H9 (cell line): ENCODE measurements at regions not wholly inside any gene's neighbourhood (a gene's known extent, or its start where the extent isn't known, plus 50 kb on each side); places are given as distances from the start of the nearest gene placed in this dataset.

Source experiments
- DNase-seq: peaks from one replicate; pipeline ENCODE4 v3.0.0-alpha.2; 2017
- H2AFZ ChIP-seq: one replicate; pipeline ENCODE4 v1.6.1; 2013; ENCODE audit warnings: mild to moderate bottlenecking, low read length, control low read depth, moderate library complexity
- H2AK5ac ChIP-seq: 2 replicates; pipeline ENCODE4 v1.6.1; 2013; ENCODE audit warnings: low read length, control low read depth, mixed read lengths; ENCODE audit not compliant: insufficient read length
- H2BK120ac ChIP-seq: one replicate; pipeline ENCODE4 v1.6.1; 2013; ENCODE audit warnings: low read depth, mild to moderate bottlenecking, low read length, control low read depth, inconsistent platforms; ENCODE audit not compliant: poor library complexity, severe bottlenecking
- H2BK12ac ChIP-seq: 2 replicates; pipeline ENCODE4 v1.6.1; 2013; ENCODE audit warnings: low read length, control low read depth, mixed read lengths, low read depth; ENCODE audit not compliant: insufficient read length
- H2BK15ac ChIP-seq: 2 replicates; pipeline ENCODE4 v1.6.1; 2013; ENCODE audit warnings: low read depth, low read length, control low read depth
- H2BK20ac ChIP-seq: one replicate; pipeline ENCODE4 v1.6.1; 2013; ENCODE audit warnings: low read depth, mild to moderate bottlenecking, low read length, control low read depth, inconsistent platforms; ENCODE audit not compliant: poor library complexity, severe bottlenecking
- H2BK5ac ChIP-seq: 2 replicates; pipeline ENCODE4 v1.6.1; 2013; ENCODE audit warnings: low read length, control low read depth, mixed read lengths; ENCODE audit not compliant: insufficient read length
- H3K14ac ChIP-seq: 2 replicates; pipeline ENCODE4 v1.6.1; 2013; ENCODE audit warnings: low read length, control low read depth; ENCODE audit not compliant: insufficient read depth
- H3K18ac ChIP-seq: 2 replicates; pipeline ENCODE4 v1.6.1; 2013; ENCODE audit warnings: low read depth, mild to moderate bottlenecking, mixed read lengths, low read length, control low read depth; ENCODE audit not compliant: insufficient read length
- H3K23ac ChIP-seq: 2 replicates; pipeline ENCODE4 v1.6.1; 2013; ENCODE audit warnings: low read length, control low read depth, mixed read lengths, low read depth; ENCODE audit not compliant: insufficient read length
- H3K23me2 ChIP-seq: 2 replicates; pipeline ENCODE4 v1.6.1; 2013; ENCODE audit warnings: low read depth, mild to moderate bottlenecking, mixed read lengths, low read length, control low read depth; ENCODE audit not compliant: insufficient read length, poor library complexity, severe bottlenecking
- H3K27ac ChIP-seq: 2 replicates; pipeline ENCODE4 v1.5.1; 2013; ENCODE audit warnings: low read length, control low read depth, mixed read lengths, low read depth; ENCODE audit not compliant: insufficient read length
- H3K27me3 ChIP-seq: 2 replicates; pipeline ENCODE4 v1.6.1; 2013; ENCODE audit warnings: low read length, control low read depth, inconsistent platforms; ENCODE audit not compliant: insufficient read depth
- H3K4ac ChIP-seq: 2 replicates; pipeline ENCODE4 v1.6.1; 2013; ENCODE audit warnings: low read depth, mild to moderate bottlenecking, control low read depth, inconsistent platforms, low read length, moderate library complexity
- H3K4me1 ChIP-seq: 2 replicates; pipeline ENCODE4 v1.6.1; 2013; ENCODE audit warnings: low read length, control low read depth, inconsistent platforms; ENCODE audit not compliant: insufficient read depth
- H3K4me2 ChIP-seq: 2 replicates; pipeline ENCODE4 v1.6.1; 2013; ENCODE audit warnings: low read length, control low read depth, mixed read lengths; ENCODE audit not compliant: insufficient read length, insufficient read depth
- H3K56ac ChIP-seq: 2 replicates; pipeline ENCODE4 v1.6.1; 2013; ENCODE audit warnings: low read depth, mild to moderate bottlenecking, mixed read lengths, low read length, control low read depth; ENCODE audit not compliant: insufficient read length
- H3K79me1 ChIP-seq: 2 replicates; pipeline ENCODE4 v1.6.1; 2013; ENCODE audit warnings: low read depth, mild to moderate bottlenecking, moderate library complexity, low read length, control low read depth, inconsistent platforms; ENCODE audit not compliant: insufficient read depth, poor library complexity, severe bottlenecking
- H3K79me2 ChIP-seq: 2 replicates; pipeline ENCODE4 v1.6.1; 2013; ENCODE audit warnings: low read length, control low read depth, inconsistent platforms; ENCODE audit not compliant: insufficient read depth
- H3K9ac ChIP-seq: 2 replicates; pipeline ENCODE4 v1.6.1; 2013; ENCODE audit warnings: low read length, control low read depth, mixed read lengths; ENCODE audit not compliant: insufficient read length; ENCODE audit errors: extremely low read depth
- H3K9me3 ChIP-seq: one replicate; pipeline ENCODE4 v1.6.1; 2013; ENCODE audit warnings: low read depth, low read length, inconsistent platforms; ENCODE audit not compliant: control insufficient read depth
- H3T11ph ChIP-seq: one replicate; pipeline ENCODE4 v1.6.1; 2013; ENCODE audit warnings: mild to moderate bottlenecking, low read length, control low read depth, inconsistent platforms
- H4K20me1 ChIP-seq: one replicate; pipeline ENCODE4 v1.6.1; 2013; ENCODE audit not compliant: control insufficient read depth, insufficient read length, insufficient read depth
- H4K5ac ChIP-seq: 2 replicates; pipeline ENCODE4 v1.6.1; 2013; ENCODE audit warnings: low read depth, mild to moderate bottlenecking, mixed read lengths, low read length, control low read depth; ENCODE audit not compliant: insufficient read length
- H4K8ac ChIP-seq: replicated peaks from 2 replicates; pipeline ENCODE4 v1.6.1; 2013; ENCODE audit warnings: low read length, control low read depth, mixed read lengths, low read depth; ENCODE audit not compliant: insufficient read length
- H4K91ac ChIP-seq: 2 replicates; pipeline ENCODE4 v1.6.1; 2013; ENCODE audit warnings: low read depth, mild to moderate bottlenecking, moderate library complexity, mixed read lengths, low read length, control low read depth; ENCODE audit not compliant: insufficient read length
- H3K27ac Mint-ChIP-seq, 3 experiments: 2 replicates in 2 of 3; 3 replicates in 1 of 3; pipeline ENCODE4 v1.8.0; 2020 to 2021; ENCODE audit warnings: mixed read lengths in 3 of 3, mild to moderate bottlenecking in 1 of 3, moderate library complexity in 1 of 3
- H3K27me3 Mint-ChIP-seq: 2 replicates; pipeline ENCODE4 v1.8.0; 2021; ENCODE audit warnings: low read depth, mild to moderate bottlenecking, moderate library complexity, mixed read lengths
- H3K36me3 Mint-ChIP-seq, 3 experiments: 2 replicates in 2 of 3; 3 replicates in 1 of 3; pipeline ENCODE4 v1.8.0; 2020 to 2021; ENCODE audit warnings: low read depth in 3 of 3, mixed read lengths in 3 of 3; ENCODE audit not compliant: insufficient read depth in 1 of 3
- H3K4me1 Mint-ChIP-seq, 2 experiments: 2 replicates each; pipeline ENCODE4 v1.8.0; 2020; ENCODE audit warnings: mixed read lengths in 2 of 2
- H3K4me3 Mint-ChIP-seq, 2 experiments: 2 replicates in 1 of 2; 3 replicates in 1 of 2; pipeline ENCODE4 v1.8.0; 2020 to 2021; ENCODE audit warnings: mild to moderate bottlenecking in 2 of 2, mixed read lengths in 2 of 2, moderate library complexity in 1 of 2
- H3K9me3 Mint-ChIP-seq, 2 experiments: 2 replicates in 1 of 2; 3 replicates in 1 of 2; pipeline ENCODE4 v1.8.0; 2020; ENCODE audit warnings: mild to moderate bottlenecking in 2 of 2, mixed read lengths in 2 of 2, moderate library complexity in 1 of 2
- WGBS: extraction: QIAGEN DNeasy Blood & Tissue Kit; methylation state at CpG from one replicate; pipeline ENCODE4 v1.1.7; 2013; ENCODE audit warnings: missing lambda C conversion rate, low lambda C conversion rate, mixed read lengths; ENCODE audit not compliant: insufficient read length; ENCODE audit errors: extremely low coverage; 5-methylcytosine and 5-hydroxymethylcytosine counted together
- TF ChIP-seq, protein P1 (sequence below): fragments of 200-600 bp; sonication (generic); conservative IDR thresholded peaks from 3 replicates; pipeline ENCODE4 v1.8.0; 2021; ENCODE audit warnings: antibody characterized with exemption, mild to moderate bottlenecking

DNA sequence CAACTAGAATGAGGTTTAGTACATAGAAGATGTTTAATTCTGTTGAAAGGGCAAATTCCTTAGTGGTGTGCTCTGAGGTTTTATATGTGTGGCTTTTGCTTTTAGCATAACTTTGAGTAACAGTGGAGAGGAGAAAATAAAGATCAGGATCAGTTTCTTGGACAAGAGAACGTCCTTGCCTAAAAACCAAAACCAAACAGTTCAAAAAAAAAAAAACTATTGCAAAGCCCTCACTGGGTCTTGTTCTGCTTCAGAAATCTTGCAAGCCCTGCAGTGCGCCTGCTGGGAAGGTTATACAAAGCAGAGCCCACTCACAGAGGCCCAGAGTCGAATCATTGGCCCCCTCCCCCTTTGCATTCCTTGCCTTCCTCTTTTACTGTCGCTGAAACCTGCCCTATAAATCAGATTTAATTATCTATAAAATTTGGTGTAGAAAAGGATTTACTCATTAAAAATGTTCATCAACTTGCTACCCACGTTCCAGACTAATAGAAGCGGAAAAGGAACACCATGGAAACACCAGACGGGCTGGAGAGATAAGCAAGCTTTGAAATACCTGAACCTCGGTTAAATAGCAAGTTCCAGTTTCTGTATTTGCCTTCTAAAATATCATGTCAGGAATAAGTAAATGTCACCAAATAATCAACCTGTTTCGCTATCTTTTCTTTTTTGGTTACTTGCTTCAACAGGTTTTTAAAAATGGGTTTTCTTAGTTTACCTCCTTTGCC is 201.6 kb upstream of the PTBP2 start:
- Histone ChIP-seq H3K27ac (no peak overlapping the region), H3T11ph (no peak overlapping the region), H3K23ac (no peak overlapping the region), H2BK5ac (no peak overlapping the region), H3K4me2 (no peak overlapping the region), H3K14ac (no peak overlapping the region), H4K5ac (no peak overlapping the region), H3K4me1 (peaks cover 14% of the 10 kb centered on the region), H2BK15ac (no peak overlapping the region), H3K56ac (no peak overlapping the region), H2AK5ac (no peak overlapping the region), H3K9me3 (no peaks in the 10 kb centered on the region), H3K79me1 (no peaks in the 10 kb centered on the region), H3K4ac (no peak overlapping the region), H3K23me2 (no peaks in the 10 kb centered on the region), H2AFZ (no peak overlapping the region), H2BK20ac (peak overlapping the region; percentile 3), H3K27me3 (no peaks in the 10 kb centered on the region), H4K20me1 (no peaks in the 10 kb centered on the region), H2BK12ac (no peak overlapping the region), H4K8ac (no peak overlapping the region), H3K79me2 (no peaks in the 10 kb centered on the region), H2BK120ac (no peak overlapping the region), H4K91ac (no peak overlapping the region), H3K9ac (no peak overlapping the region), H3K18ac (no peak overlapping the region)
- TF ChIP-seq, protein P1, sequence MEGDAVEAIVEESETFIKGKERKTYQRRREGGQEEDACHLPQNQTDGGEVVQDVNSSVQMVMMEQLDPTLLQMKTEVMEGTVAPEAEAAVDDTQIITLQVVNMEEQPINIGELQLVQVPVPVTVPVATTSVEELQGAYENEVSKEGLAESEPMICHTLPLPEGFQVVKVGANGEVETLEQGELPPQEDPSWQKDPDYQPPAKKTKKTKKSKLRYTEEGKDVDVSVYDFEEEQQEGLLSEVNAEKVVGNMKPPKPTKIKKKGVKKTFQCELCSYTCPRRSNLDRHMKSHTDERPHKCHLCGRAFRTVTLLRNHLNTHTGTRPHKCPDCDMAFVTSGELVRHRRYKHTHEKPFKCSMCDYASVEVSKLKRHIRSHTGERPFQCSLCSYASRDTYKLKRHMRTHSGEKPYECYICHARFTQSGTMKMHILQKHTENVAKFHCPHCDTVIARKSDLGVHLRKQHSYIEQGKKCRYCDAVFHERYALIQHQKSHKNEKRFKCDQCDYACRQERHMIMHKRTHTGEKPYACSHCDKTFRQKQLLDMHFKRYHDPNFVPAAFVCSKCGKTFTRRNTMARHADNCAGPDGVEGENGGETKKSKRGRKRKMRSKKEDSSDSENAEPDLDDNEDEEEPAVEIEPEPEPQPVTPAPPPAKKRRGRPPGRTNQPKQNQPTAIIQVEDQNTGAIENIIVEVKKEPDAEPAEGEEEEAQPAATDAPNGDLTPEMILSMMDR = no peak
- H3K36me3 Mint-ChIP-seq = no peaks in the 10 kb centered on the region; a peak in 2 of 7 replicates
- peak; percentile 45 for DNase-seq
- no peaks in the 10 kb centered on the region for H3K27me3 Mint-ChIP-seq
- H3K9me3 Mint-ChIP-seq = no peaks in the 10 kb centered on the region; a peak in 1 of 5 replicates
- H3K4me1 Mint-ChIP-seq = peaks cover 61 to 63% of the 10 kb centered on the region in 2 experiments
- peak overlapping the region; percentile 8 to 88 (median 86); a peak in 6 of 7 replicates for H3K27ac Mint-ChIP-seq
- no CpG with 5 or more reads among the region's 9 CpGs for WGBS
- no peak overlapping the region for H3K4me3 Mint-ChIP-seq
